Epithelial cell of proximal tubule (primary cell): ENCODE measurements at regions not wholly inside any gene's neighbourhood (a gene's known extent, or its start where the extent isn't known, plus 50 kb on each side); places are given as distances from the start of the nearest gene placed in this dataset.

Source experiments
- DNase-seq: peaks from one replicate; pipeline ENCODE4 v3.0.0-alpha.2; 2011; ENCODE audit warnings: low read depth
- H3K4me3 ChIP-seq: 2 replicates; pipeline ENCODE4 v1.5.1; 2011; ENCODE audit warnings: low read depth, mild to moderate bottlenecking, low read length
- CTCF ChIP-seq: conservative IDR thresholded peaks from 2 replicates; pipeline ENCODE4 v1.5.1; 2012; ENCODE audit warnings: low read depth, mild to moderate bottlenecking, low read length

GRCh38 chr5:74205767-74206578, 434.6 kb downstream of the ENC1 start:
- H3K4me3 ChIP-seq, result no peak overlapping the region
- TF ChIP-seq CTCF, result no peak
- DNase-seq, result peak; percentile 40

- no peak for DNase-seq
- TF ChIP-seq CTCF, result peak; percentile 18
- no peak overlapping the region for H3K4me3 ChIP-seq
Observed at GRCh38 chr5:74201334-74202081, 439.0 kb downstream of the ENC1 start.

GRCh38 chr5:74200560-74200959, 440.0 kb downstream of the ENC1 start:
- H3K4me3 ChIP-seq, result no peak overlapping the region
- no peak for DNase-seq
- no peak for TF ChIP-seq CTCF

- DNase-seq, result no peak
- TF ChIP-seq CTCF, result no peak
- H3K4me3 ChIP-seq, result no peak overlapping the region
Observed at GRCh38 chr5:74199436-74200210, 440.9 kb downstream of the ENC1 start.

GRCh38 chr5:74199005-74199404, 441.5 kb downstream of the ENC1 start:
- TF ChIP-seq CTCF, result no peak
- no peak for DNase-seq
- no peak overlapping the region for H3K4me3 ChIP-seq

- DNase-seq, result no peak
- H3K4me3 ChIP-seq, result no peak overlapping the region
- TF ChIP-seq CTCF, result no peak
Observed at GRCh38 chr5:74198156-74198555, 442.4 kb downstream of the ENC1 start.
